ENCODE measurements at regions not wholly inside any gene's neighbourhood (a gene's known extent, or its start where the extent isn't known, plus 50 kb on each side); places are given as distances from the start of the nearest gene placed in this dataset.

- TF ChIP-seq CTCF (IDR thresholded peaks at IDR 0.05) (no peak), POLR2A (IDR thresholded peaks at IDR 0.05) (no peak)
These were observed 132.2 kb upstream of the GULP1 start for GRCh38 chr2:188159484-188159883.

Measured in adrenal gland (tissue), 5 donors.